Liver (tissue), 3 donors: ENCODE measurements at regions not wholly inside any gene's neighbourhood (a gene's known extent, or its start where the extent isn't known, plus 50 kb on each side); places are given as distances from the start of the nearest gene placed in this dataset.

Experiments used
- ATF3 ChIP-seq: IDR thresholded peaks from 2 replicates; pipeline ENCODE4 v1.6.1; 2016; ENCODE audit warnings: antibody characterized with exemption
- CTCF ChIP-seq: fragments of 150-350 bp; IDR thresholded peaks from 2 replicates; pipeline ENCODE4 v1.5.1; 2017; ENCODE audit warnings: improper control_type of control experiment, low read depth, low read length; ENCODE audit not compliant: missing input control
- EGR1 ChIP-seq, 2 donors: IDR thresholded peaks; 2 replicates each; pipeline ENCODE4 v1.6.1; 2016 to 2018; ENCODE audit warnings: antibody characterized with exemption in 2 of 2, low read depth in 2 of 2
- JUND ChIP-seq, 2 donors: IDR thresholded peaks; 2 replicates each; pipeline ENCODE4 v1.6.1; 2016; ENCODE audit warnings: antibody characterized with exemption in 2 of 2
- MAX ChIP-seq: IDR thresholded peaks from 2 replicates; pipeline ENCODE4 v1.6.1; 2016; ENCODE audit warnings: antibody characterized with exemption
- SP1 ChIP-seq: IDR thresholded peaks from 2 replicates; pipeline ENCODE4 v1.6.1; 2018; ENCODE audit warnings: antibody characterized with exemption, mild to moderate bottlenecking
- TAF1 ChIP-seq: conservative IDR thresholded peaks from 2 replicates; pipeline ENCODE4 v1.6.1; 2016; ENCODE audit warnings: antibody characterized with exemption, mild to moderate bottlenecking
- YY1 ChIP-seq: IDR thresholded peaks from 2 replicates; pipeline ENCODE4 v1.6.1; 2016; ENCODE audit warnings: antibody characterized with exemption, mild to moderate bottlenecking
- ZBTB33 ChIP-seq: IDR thresholded peaks from 2 replicates; pipeline ENCODE4 v1.6.1; 2016; ENCODE audit warnings: antibody characterized with exemption
- donor health status: healthy.
- donor health status: healthy.

- TF ChIP-seq MAX = no peak
- no peak for TF ChIP-seq ATF3
- TF ChIP-seq TAF1 = no peak
- no peak for TF ChIP-seq CTCF
- TF ChIP-seq JUND (IDR thresholded peaks at IDR 0.05) = no peak
- TF ChIP-seq ZBTB33 = no peak
- TF ChIP-seq EGR1 (IDR thresholded peaks at IDR 0.05; ENCODE audit: low read depth in 2 of 2) = no peak
- no peak for TF ChIP-seq SP1
- no peak for TF ChIP-seq YY1
These were observed 117.9 kb upstream of the MED14 start for GRCh38 chrX:40853004-40853815.
